NCI-H774 (cell line): ENCODE measurements at regions not wholly inside any gene's neighbourhood (a gene's known extent, or its start where the extent isn't known, plus 50 kb on each side); places are given as distances from the start of the nearest gene placed in this dataset.

Experiments used
- DNase-seq: peaks from one replicate; lab custom pipeline; 2025; lab: John Stamatoyannopoulos, UW

GRCh38 chr15:68525815-68526214 is 53.0 kb upstream of the CORO2B start:
- no peak for DNase-seq

GRCh38 chr15:68526269-68526668 is 52.5 kb upstream of the CORO2B start:
- DNase-seq, result no peak

GRCh38 chr15:68526784-68527183 is 52.0 kb upstream of the CORO2B start:
- no peak for DNase-seq

- DNase-seq, result no peak
Observed at GRCh38 chr15:68528626-68529290, 50.0 kb upstream of the CORO2B start.
